ENCODE measurements at regions not wholly inside any gene's neighbourhood (a gene's known extent, or its start where the extent isn't known, plus 50 kb on each side); places are given as distances from the start of the nearest gene placed in this dataset.

- DNase-seq, result no peak
These were observed 1260.3 kb downstream of the BRD1 start for GRCh38 chr22:48567213-48567975.

- no peak for DNase-seq
These were observed 1260.9 kb downstream of the BRD1 start for GRCh38 chr22:48566741-48567140.

- no peak for DNase-seq
These were observed 1261.7 kb downstream of the BRD1 start for GRCh38 chr22:48565901-48566501.

- no peak for DNase-seq
These were observed 1262.7 kb downstream of the BRD1 start for GRCh38 chr22:48564995-48565394.

GRCh38 chr22:48563966-48564330 is 1263.7 kb downstream of the BRD1 start:
- DNase-seq, result no peak

GRCh38 chr22:48563118-48563965 is 1264.3 kb downstream of the BRD1 start:
- DNase-seq, result no peak

- DNase-seq, result no peak
These were observed 1266.0 kb downstream of the BRD1 start for GRCh38 chr22:48561676-48562075.

- DNase-seq, result no peak
These were observed 1266.8 kb downstream of the BRD1 start for GRCh38 chr22:48560836-48561235.

- no peak for DNase-seq
These were observed 1267.3 kb downstream of the BRD1 start for GRCh38 chr22:48560389-48560751.

GRCh38 chr22:48559647-48560388 is 1267.9 kb downstream of the BRD1 start:
- no peak for DNase-seq

- DNase-seq, result no peak
These were observed 1268.9 kb downstream of the BRD1 start for GRCh38 chr22:48558606-48559402.

- DNase-seq, result no peak
These were observed 1269.7 kb downstream of the BRD1 start for GRCh38 chr22:48558016-48558415.

GRCh38 chr22:48557473-48557872 is 1270.2 kb downstream of the BRD1 start:
- no peak for DNase-seq

GRCh38 chr22:48556751-48557150 is 1270.9 kb downstream of the BRD1 start:
- no peak for DNase-seq

GRCh38 chr22:48556222-48556621 is 1271.5 kb downstream of the BRD1 start:
- DNase-seq, result no peak

- no peak for DNase-seq
These were observed 1272.1 kb downstream of the BRD1 start for GRCh38 chr22:48555606-48556005.

GRCh38 chr22:48554893-48555572 is 1272.6 kb downstream of the BRD1 start:
- DNase-seq, result no peak

GRCh38 chr22:48553694-48554308 is 1273.9 kb downstream of the BRD1 start:
- DNase-seq, result no peak

- no peak for DNase-seq
These were observed 1274.6 kb downstream of the BRD1 start for GRCh38 chr22:48553119-48553518.

GRCh38 chr22:48551716-48552268 is 1275.9 kb downstream of the BRD1 start:
- no peak for DNase-seq

GRCh38 chr22:48551061-48551460 is 1276.6 kb downstream of the BRD1 start:
- DNase-seq, result no peak
